T-helper 17 cell (primary cell): ENCODE measurements at regions not wholly inside any gene's neighbourhood (a gene's known extent, or its start where the extent isn't known, plus 50 kb on each side); places are given as distances from the start of the nearest gene placed in this dataset.
"Not testable (repeated sequence)": the region's sequence is repeated elsewhere in the genome, so short reads cannot be mapped to it uniquely, and the experiment has no call there.

ENCODE experiments used
- ATAC-seq: fragments of 150-1000 bp; cut with Tn5 transposase; 2 replicates; pipeline ENCODE4 v1.10.0; 2021; ENCODE audit warnings: mild to moderate bottlenecking, moderate library complexity
- DNase-seq, 3 donors: peaks; one replicate each; pipeline versions ENCODE4 v3.0.0 to v3.0.0-alpha.2; 2020 to 2021
- H3K9me3 ChIP-seq: one replicate; pipeline ENCODE4 v1.7.0; 2013; ENCODE audit warnings: low read length, mild to moderate bottlenecking; ENCODE audit not compliant: control insufficient read depth, poor library complexity, severe bottlenecking
- H3K27ac Mint-ChIP-seq: one replicate; pipeline ENCODE4 v1.8.0; 2022; ENCODE audit warnings: mild to moderate bottlenecking, moderate library complexity, mixed read lengths
- H3K27me3 Mint-ChIP-seq: one replicate; pipeline ENCODE4 v1.8.0; 2022; ENCODE audit warnings: mixed read lengths
- H3K36me3 Mint-ChIP-seq: one replicate; pipeline ENCODE4 v1.8.0; 2022; ENCODE audit warnings: low read depth, mixed read lengths
- H3K4me1 Mint-ChIP-seq: one replicate; pipeline ENCODE4 v1.8.0; 2022; ENCODE audit warnings: mild to moderate bottlenecking, mixed read lengths
- H3K4me3 Mint-ChIP-seq: one replicate; pipeline ENCODE4 v1.8.0; 2022; ENCODE audit warnings: mild to moderate bottlenecking, moderate library complexity, mixed read lengths

DNA sequence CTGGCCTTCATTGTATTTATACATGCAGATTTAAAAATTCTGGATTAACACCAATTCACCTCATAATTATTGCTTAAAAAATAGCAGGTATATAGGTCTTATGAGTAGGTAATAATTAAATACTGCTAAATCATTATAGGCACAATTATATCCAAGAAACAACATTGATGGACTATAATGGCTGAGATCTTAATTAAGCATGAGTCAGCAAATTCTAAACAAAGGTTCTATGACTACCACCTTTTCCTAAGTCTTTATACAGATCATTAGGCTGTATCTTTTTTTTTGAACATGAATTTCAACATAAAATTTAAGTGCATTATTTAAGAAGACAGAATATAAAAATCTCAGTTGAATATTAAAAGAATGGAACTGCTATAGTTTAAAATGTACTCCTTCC lies 1678.7 kb upstream of the PCDH10 start:
- no peak for ATAC-seq
- Mint-ChIP-seq H3K4me3 (no peak overlapping the region), H3K27ac (no peak overlapping the region), H3K27me3 (no peaks in the 10 kb centered on the region), H3K4me1 (no peaks in the 10 kb centered on the region), H3K36me3 (no peaks in the 10 kb centered on the region)
- no peaks in the 10 kb centered on the region for H3K9me3 ChIP-seq
- DNase-seq, result no peak

DNA sequence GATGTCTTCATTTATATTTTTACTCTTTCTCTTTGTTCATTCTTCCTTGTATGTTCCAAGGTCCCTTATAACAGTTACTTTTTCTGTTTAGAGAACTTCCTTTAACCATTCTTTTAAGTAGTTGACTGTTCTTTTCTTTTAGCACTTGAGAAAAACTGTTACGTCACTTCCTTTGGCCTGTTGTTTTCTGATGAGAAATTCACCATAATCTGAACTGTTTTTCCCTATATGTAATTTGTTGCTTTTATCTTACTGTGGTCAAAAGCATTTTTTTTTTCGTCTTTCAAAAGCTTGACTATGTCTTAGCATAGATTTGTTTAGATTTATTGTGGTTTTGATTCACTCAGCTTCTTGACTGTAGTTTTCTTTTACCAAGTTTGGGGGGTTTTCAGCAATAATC lies 1660.3 kb upstream of the PCDH10 start:
- Mint-ChIP-seq H3K4me1 (no peaks in the 10 kb centered on the region), H3K36me3 (no peaks in the 10 kb centered on the region), H3K27ac (no peak overlapping the region), H3K4me3 (no peak overlapping the region), H3K27me3 (no peaks in the 10 kb centered on the region)
- DNase-seq, result no peak
- ATAC-seq, result no peak
- H3K9me3 ChIP-seq, result no peaks in the 10 kb centered on the region

DNA sequence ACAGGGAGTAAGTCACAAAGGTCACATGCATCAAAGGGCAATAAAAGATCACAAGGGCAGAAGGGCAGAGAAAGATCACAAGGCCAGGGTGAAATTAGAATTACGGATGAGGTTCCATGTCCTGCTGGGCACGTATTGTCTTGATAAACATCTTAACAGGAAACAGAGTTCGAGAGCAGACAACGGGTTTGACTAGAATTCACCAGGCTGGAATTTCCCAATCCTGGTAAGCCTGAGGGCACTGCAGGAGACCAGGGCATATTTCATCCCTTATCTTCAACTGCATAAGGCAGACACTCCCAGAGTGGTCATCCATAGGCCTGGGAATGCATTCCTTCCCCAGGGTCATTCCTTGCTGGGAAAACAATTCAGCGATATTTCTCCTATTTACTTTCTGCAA lies 1652.9 kb upstream of the PCDH10 start:
- H3K27ac Mint-ChIP-seq, H3K27me3 Mint-ChIP-seq, H3K36me3 Mint-ChIP-seq, H3K4me3 Mint-ChIP-seq, ATAC-seq, H3K4me1 Mint-ChIP-seq, H3K9me3 ChIP-seq, DNase-seq: not testable (repeated sequence)

DNA sequence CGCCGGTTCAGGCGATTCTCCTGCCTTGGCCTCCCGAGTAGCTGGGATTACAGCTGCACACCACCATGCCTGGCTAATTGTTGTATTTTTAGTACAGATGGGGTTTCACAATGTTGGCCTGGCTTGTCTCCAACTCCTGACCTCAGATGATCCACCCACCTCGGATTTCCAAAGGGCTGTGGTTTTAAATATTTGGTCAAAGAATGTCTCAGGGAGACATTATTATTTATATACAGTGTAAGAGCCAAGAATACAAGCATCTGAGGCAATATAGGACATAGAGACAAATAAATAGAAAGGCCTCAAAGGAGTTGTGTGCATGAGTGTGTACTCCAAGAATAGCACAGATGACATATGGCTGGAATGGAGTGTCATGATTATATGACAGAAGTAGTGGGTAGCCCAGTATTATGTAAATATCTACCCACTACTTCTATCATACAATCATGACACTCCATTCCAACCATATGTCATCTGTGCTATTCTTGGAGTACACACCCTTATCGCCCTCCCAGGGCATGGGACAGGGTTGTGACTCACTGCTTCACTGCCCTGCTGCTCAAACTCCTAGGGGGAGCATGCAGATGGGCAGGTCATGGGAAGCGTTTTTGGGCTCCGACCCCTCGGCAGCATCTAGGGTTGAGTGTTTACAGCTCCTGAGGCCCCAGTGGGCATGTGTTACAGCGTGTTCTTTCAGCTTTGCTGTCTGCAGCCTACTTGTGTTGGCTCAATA lies 1649.8 kb upstream of the PCDH10 start:
- H3K27me3 Mint-ChIP-seq, result no peaks in the 10 kb centered on the region
- no peak overlapping the region for H3K27ac Mint-ChIP-seq
- DNase-seq (no peak), ATAC-seq (no peak)
- H3K4me3 Mint-ChIP-seq, result no peak overlapping the region
- no peaks in the 10 kb centered on the region for H3K36me3 Mint-ChIP-seq
- H3K9me3 ChIP-seq, result no peaks in the 10 kb centered on the region
- no peaks in the 10 kb centered on the region for H3K4me1 Mint-ChIP-seq

DNA sequence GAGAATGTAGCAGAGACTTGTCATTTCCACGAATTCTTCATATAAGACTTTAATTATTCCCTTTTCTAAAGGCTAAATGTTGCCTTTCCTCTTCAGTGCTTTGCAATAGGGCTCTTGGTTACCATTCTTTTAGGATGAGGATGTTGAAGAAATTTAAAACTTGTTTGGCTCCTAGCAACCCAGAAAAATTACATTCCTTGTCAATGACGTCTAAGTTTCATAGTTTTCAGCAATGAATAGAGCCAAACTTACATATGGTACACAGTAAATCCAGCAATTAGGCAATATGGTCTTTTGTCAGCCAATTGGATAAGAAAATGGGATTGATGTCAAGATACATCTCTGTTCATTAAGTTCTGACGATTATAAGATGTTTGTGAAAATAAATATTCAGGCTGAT lies 1639.6 kb upstream of the PCDH10 start:
- no peaks in the 10 kb centered on the region for H3K27me3 Mint-ChIP-seq
- H3K4me1 Mint-ChIP-seq, result no peaks in the 10 kb centered on the region
- no peaks in the 10 kb centered on the region for H3K36me3 Mint-ChIP-seq
- no peak overlapping the region for H3K4me3 Mint-ChIP-seq
- DNase-seq (no peak), ATAC-seq (no peak)
- H3K9me3 ChIP-seq, result no peaks in the 10 kb centered on the region
- H3K27ac Mint-ChIP-seq, result no peak overlapping the region

DNA sequence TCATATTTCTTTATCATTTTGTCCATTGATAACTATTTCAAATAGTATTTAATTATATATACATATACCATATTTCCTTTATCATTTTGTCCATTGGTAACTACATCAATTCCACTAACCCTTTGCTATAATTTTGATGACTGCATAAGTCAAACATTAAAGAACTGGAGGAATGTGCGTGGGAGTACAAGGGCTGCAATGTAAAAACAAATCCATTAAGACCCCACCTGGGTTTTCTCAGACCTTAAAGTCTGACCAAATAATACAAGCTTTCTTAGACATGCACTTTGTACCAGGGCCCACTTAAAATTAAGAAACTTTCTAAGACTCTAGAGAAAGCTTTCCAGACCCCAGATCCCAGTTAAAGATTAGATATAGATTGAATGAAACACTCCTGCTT lies 1622.4 kb upstream of the PCDH10 start:
- H3K4me1 Mint-ChIP-seq, result no peaks in the 10 kb centered on the region

DNA sequence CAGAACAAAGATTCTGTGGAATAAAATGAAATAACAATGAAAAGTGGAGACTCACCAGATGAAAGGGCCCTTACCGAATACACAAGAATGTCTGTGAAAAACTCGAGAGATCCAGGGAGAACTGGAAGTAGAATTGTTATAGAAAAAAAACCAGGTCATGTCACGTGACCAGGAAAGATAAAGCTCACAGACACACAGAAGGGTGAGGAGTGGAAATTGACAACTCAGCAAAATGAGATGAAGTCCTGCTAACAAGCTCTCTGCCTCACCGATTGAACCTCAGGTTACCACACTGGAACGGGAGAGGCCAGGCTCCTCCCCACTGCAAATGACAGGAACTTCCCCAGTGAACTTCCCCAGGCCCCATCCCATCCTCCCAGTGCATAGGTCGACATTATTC lies 1618.0 kb upstream of the PCDH10 start:
- no peaks in the 10 kb centered on the region for H3K4me1 Mint-ChIP-seq
- no peak overlapping the region for H3K4me3 Mint-ChIP-seq
- H3K27me3 Mint-ChIP-seq, result no peaks in the 10 kb centered on the region
- no peak overlapping the region for H3K27ac Mint-ChIP-seq
- DNase-seq (no peak), ATAC-seq (no peak)
- no peaks in the 10 kb centered on the region for H3K9me3 ChIP-seq
- no peaks in the 10 kb centered on the region for H3K36me3 Mint-ChIP-seq

More for the DNA sequence above, 1622.4 kb upstream of the PCDH10 start:
- H3K4me3 Mint-ChIP-seq, result no peak overlapping the region
- H3K27me3 Mint-ChIP-seq, result no peaks in the 10 kb centered on the region
- no peaks in the 10 kb centered on the region for H3K36me3 Mint-ChIP-seq
- ATAC-seq (no peak), DNase-seq (no peak)
- H3K9me3 ChIP-seq, result no peaks in the 10 kb centered on the region
- H3K27ac Mint-ChIP-seq, result no peak overlapping the region

DNA sequence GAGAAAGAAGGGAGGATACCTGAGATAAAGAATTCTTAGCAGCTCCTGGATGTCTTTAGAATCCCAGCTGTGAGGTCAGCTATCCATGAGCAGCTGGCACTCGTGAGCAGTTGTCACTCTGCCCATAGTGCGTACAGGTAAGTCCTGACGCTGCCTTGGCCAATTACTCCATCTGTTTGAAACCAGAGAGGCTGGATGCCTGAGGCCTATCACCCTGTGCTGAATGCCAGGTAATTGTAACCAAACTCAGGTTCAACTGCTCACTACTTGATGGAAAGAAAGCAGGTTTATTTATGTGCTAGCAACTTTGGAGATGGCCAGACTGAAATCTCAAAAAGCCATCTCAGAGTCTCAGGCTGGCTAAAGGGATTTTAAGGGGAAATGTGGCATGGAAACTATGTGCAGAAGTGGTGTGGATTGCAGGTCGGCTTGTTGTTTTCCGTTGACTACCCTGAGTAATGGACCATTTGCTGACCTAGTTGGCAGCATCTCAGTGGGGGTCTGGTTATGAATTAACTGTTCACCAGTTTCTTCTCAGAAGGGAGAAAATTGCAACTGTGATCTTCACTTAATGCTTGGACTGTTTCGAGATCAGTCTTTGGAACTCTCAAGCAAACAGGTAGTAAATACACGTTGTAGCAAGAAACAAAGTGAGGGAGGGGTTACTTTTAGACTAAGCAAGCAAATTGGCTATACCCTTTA lies 1614.0 kb upstream of the PCDH10 start:
- ATAC-seq (no peak), DNase-seq (no peak)
- H3K36me3 Mint-ChIP-seq, result no peaks in the 10 kb centered on the region
- H3K4me1 Mint-ChIP-seq, result no peaks in the 10 kb centered on the region
- no peaks in the 10 kb centered on the region for H3K9me3 ChIP-seq
- no peaks in the 10 kb centered on the region for H3K27me3 Mint-ChIP-seq
- no peak overlapping the region for H3K4me3 Mint-ChIP-seq
- H3K27ac Mint-ChIP-seq, result no peak overlapping the region

DNA sequence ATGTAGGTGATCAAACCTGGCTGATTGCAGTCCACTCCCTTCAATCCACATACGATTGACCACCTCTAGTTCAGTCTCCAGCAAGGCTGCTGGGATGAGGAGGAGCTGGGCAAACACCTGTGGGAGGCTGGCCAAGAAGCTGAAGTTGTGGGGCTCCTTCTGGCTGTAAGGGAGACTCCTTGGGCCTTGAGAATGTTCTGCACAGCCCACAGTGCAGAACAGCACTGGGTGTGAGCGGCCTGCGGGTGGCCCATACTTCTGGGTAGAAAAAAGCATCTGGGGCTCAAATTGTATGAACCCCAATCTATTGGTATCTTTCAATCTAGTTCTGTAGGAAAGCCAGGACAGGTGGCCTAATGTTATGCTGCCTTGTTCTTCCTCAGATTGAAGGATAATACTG lies 1608.8 kb upstream of the PCDH10 start:
- H3K9me3 ChIP-seq, result no peaks in the 10 kb centered on the region
- ATAC-seq (no peak), DNase-seq (no peak)
- no peak overlapping the region for H3K27ac Mint-ChIP-seq
- no peak overlapping the region for H3K4me3 Mint-ChIP-seq
- H3K4me1 Mint-ChIP-seq, result no peaks in the 10 kb centered on the region
- H3K27me3 Mint-ChIP-seq, result no peaks in the 10 kb centered on the region
- no peaks in the 10 kb centered on the region for H3K36me3 Mint-ChIP-seq

DNA sequence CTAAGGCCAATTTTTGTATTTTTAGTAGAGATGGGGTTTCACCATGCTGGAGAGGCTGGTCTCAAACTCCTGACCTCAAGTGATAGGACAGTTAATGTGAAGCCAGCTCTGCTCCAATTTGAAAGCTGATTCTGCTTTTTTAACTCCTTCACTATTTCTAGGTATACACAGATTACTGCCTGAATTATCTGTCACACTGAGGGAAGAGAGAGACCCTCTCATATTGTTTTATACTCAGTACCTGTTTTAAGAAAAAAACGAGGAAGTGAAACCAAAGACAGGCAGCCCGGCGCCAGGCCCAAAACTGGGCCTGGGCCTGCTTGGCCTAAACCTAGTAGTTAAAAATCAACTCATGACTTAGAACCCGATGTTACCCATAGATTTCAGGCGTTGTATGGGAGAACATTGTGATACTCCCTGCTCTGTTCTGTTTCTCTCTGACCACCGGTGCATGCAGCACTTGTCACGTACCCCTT lies 1601.5 kb upstream of the PCDH10 start:
- H3K27me3 Mint-ChIP-seq, result no peaks in the 10 kb centered on the region
- ATAC-seq, result no peak
- no peak overlapping the region for H3K27ac Mint-ChIP-seq
- no peak overlapping the region for H3K4me3 Mint-ChIP-seq
- no peaks in the 10 kb centered on the region for H3K36me3 Mint-ChIP-seq
- H3K4me1 Mint-ChIP-seq, result no peaks in the 10 kb centered on the region
- H3K9me3 ChIP-seq, result no peaks in the 10 kb centered on the region
- DNase-seq, result no peak

DNA sequence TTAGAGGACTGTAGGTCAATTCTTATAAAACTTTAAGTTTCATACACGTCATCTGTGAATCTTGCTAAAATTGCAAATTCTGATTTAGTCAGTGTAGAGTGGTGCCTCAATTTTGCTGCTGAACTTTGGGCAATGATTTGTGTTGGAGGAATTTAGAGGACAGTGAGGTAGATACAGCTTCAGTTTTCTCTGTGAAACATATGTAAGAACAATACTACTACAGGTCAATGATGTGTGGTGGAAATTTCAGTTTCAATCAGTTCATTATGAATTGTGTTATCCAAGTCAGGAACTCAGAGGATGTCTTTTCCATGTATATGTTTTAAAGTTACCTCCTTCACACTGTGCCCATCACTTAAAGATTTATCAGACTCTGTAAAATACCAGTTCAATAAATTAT lies 1597.8 kb upstream of the PCDH10 start:
- ATAC-seq (no peak), DNase-seq (no peak)
- no peak overlapping the region for H3K4me3 Mint-ChIP-seq
- no peaks in the 10 kb centered on the region for H3K4me1 Mint-ChIP-seq
- H3K36me3 Mint-ChIP-seq, result no peaks in the 10 kb centered on the region
- no peaks in the 10 kb centered on the region for H3K9me3 ChIP-seq
- H3K27ac Mint-ChIP-seq, result no peak overlapping the region
- H3K27me3 Mint-ChIP-seq, result no peaks in the 10 kb centered on the region

DNA sequence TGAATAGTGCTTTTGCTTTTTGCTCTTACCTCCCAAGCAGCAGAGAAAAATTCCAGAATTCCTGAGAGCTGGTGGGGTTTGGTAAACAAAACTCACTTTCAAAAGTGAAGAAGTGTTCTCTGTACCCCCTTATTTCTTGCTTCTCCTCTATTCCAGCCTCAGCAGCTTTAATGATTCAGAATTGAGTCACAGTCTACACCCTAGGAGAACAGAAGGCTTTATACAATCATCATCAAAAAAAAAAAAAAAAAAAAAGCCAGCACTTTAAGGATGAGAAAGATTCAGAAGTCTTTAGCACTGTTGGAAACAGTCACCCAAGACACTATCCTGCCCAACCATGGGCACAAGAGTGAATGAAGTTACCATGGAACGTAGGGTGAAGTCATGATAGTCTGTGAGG lies 1583.1 kb upstream of the PCDH10 start:
- ATAC-seq (no peak), DNase-seq (no peak)
- H3K4me1 Mint-ChIP-seq, result no peaks in the 10 kb centered on the region
- no peak overlapping the region for H3K27ac Mint-ChIP-seq
- H3K9me3 ChIP-seq, result no peaks in the 10 kb centered on the region
- H3K36me3 Mint-ChIP-seq, result no peaks in the 10 kb centered on the region
- H3K27me3 Mint-ChIP-seq, result no peaks in the 10 kb centered on the region
- no peak overlapping the region for H3K4me3 Mint-ChIP-seq

DNA sequence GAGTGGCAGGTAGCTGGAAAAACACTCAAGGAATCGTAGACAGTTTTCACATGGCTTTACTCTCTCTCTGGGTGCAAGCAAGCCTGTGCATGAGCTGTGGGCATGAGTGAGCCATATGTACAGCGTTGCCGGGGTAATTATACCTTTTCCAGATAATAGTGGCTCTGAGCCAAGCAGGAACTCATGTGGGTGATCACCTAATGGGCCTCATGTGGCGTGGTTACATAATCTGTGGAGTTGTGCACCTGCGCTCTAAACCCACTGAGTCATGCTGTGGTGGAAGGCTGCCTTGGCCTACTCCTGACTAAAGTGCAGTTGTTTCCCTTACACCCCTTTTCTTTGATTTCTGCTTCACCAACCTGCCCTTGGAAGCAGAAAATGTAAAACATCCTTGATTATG lies 1564.5 kb upstream of the PCDH10 start:
- Mint-ChIP-seq H3K4me3 (no peak overlapping the region), H3K27me3 (no peaks in the 10 kb centered on the region), H3K27ac (no peak overlapping the region), H3K36me3 (no peaks in the 10 kb centered on the region), H3K4me1 (no peaks in the 10 kb centered on the region)
- DNase-seq (no peak), ATAC-seq (no peak)
- no peaks in the 10 kb centered on the region for H3K9me3 ChIP-seq

DNA sequence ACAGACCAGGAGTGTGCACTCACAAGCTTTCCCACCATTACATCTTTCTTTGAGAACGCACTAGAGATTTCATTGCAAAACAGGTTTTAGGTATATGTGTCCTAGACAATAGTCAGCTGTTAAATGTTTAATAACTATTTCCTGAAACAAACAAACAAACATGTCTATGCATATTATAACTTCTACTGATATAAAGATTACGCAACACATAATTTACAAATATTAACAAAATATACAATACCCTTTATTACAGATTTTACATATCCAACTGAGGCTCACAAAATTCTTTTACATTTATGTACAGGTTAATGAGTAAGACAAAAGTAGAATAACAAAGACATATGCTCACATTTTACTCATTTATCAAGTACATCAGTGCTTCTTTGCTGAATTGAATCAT lies 1554.0 kb upstream of the PCDH10 start:
- no peak for ATAC-seq
- Mint-ChIP-seq H3K27ac (no peak overlapping the region), H3K4me1 (no peaks in the 10 kb centered on the region), H3K4me3 (no peak overlapping the region), H3K27me3 (no peaks in the 10 kb centered on the region), H3K36me3 (no peaks in the 10 kb centered on the region)
- no peak for DNase-seq
- no peaks in the 10 kb centered on the region for H3K9me3 ChIP-seq
